Colonic mucosa (tissue), 4 donors: ENCODE measurements at regions not wholly inside any gene's neighbourhood (a gene's known extent, or its start where the extent isn't known, plus 50 kb on each side); places are given as distances from the start of the nearest gene placed in this dataset.

Experiments used
- DNase-seq: peaks from one replicate; pipeline ENCODE4 v3.0.0-alpha.2; 2020
- H3K27ac ChIP-seq: fragments of 200-600 bp; one replicate; pipeline ENCODE4 v1.8.0; 2021
- H3K27me3 ChIP-seq: fragments of 200-600 bp; one replicate; pipeline ENCODE4 v1.8.0; 2021
- H3K36me3 ChIP-seq: fragments of 200-600 bp; one replicate; pipeline ENCODE4 v1.8.0; 2021
- H3K4me1 ChIP-seq: fragments of 200-600 bp; one replicate; pipeline ENCODE4 v1.8.0; 2021; ENCODE audit warnings: mild to moderate bottlenecking
- H3K4me3 ChIP-seq: fragments of 200-600 bp; one replicate; pipeline ENCODE4 v1.8.0; 2021
- H3K9ac ChIP-seq, 2 donors: one replicate each; pipeline ENCODE4 v1.7.0; 2013; ENCODE audit warnings: control low read depth in 2 of 2, low read depth in 2 of 2, low read length in 2 of 2
- H3K9me3 ChIP-seq: fragments of 200-600 bp; one replicate; pipeline ENCODE4 v1.8.0; 2021
- intact Hi-C: fragments of 100-400 bp; cut with DNase I; formaldehyde crosslinking; loops from one replicate; pipeline ENCODE4 v1.14.1; 2022
- TF ChIP-seq, protein P1 (sequence below): fragments of 200-600 bp; IDR thresholded peaks from one replicate; pipeline ENCODE4 v1.8.0; 2022; ENCODE audit warnings: antibody characterized with exemption, mild to moderate bottlenecking
- donor health status: healthy.
- donor health status: DM: no; HTN: no; CAD: no.
- donor health status: DM: no; HTN: no; CAD: no.

DNA sequence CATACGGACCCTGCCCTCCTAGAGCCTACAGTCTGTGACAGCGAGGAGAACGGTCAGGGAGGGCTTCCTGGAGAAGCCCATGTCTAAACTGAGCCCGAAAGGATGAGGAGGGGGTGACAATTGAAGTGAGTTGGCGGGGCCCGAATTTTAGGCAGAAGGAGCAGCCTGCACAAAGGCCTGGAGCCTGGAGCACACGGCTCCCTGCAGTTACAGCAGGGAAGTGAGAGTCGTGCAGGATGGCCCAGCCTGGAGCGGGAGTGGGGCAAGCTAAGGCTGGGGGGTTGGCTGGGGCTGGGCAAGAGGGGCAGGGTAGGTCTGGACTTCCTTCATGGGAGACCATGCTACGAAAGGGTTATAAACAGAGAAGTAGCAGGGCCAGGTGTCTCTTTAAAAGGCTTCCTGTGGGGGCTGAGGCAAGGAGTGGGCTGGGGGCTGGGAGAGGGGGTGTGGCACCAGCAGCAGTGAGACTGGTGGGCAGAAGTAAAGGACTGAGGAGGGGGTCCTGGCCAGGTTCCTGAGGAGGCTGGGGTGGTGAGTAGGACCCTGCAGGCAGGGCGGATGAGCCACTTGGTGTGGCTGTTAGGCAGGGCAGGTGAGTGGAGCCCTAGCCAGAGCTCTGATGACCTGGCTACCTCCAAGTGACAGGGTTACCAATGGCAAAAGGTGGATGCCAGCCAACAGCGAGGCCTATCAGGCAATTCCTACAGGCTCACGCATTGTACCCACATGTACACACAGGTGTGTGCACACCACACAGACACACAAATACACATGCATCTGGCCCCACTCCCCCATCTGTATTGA, 119.2 kb downstream of the MRPL14 start:
- H3K27me3 ChIP-seq: no peaks in the 10 kb centered on the region
- H3K4me3 ChIP-seq: no peak overlapping the region
- TF ChIP-seq, protein P1, sequence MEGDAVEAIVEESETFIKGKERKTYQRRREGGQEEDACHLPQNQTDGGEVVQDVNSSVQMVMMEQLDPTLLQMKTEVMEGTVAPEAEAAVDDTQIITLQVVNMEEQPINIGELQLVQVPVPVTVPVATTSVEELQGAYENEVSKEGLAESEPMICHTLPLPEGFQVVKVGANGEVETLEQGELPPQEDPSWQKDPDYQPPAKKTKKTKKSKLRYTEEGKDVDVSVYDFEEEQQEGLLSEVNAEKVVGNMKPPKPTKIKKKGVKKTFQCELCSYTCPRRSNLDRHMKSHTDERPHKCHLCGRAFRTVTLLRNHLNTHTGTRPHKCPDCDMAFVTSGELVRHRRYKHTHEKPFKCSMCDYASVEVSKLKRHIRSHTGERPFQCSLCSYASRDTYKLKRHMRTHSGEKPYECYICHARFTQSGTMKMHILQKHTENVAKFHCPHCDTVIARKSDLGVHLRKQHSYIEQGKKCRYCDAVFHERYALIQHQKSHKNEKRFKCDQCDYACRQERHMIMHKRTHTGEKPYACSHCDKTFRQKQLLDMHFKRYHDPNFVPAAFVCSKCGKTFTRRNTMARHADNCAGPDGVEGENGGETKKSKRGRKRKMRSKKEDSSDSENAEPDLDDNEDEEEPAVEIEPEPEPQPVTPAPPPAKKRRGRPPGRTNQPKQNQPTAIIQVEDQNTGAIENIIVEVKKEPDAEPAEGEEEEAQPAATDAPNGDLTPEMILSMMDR: no peak
- DNase-seq: no peak
- no peaks in the 10 kb centered on the region for H3K4me1 ChIP-seq
- intact Hi-C loops: loop anchor here (5.0 kb wide), 1 partner anchor 59 kb away; no protein-coding TSS in a partner anchor
- H3K9me3 ChIP-seq: no peaks in the 10 kb centered on the region
- no peaks in the 10 kb centered on the region for H3K36me3 ChIP-seq
- H3K27ac ChIP-seq: no peak overlapping the region
- no peak overlapping the region for H3K9ac ChIP-seq

DNA sequence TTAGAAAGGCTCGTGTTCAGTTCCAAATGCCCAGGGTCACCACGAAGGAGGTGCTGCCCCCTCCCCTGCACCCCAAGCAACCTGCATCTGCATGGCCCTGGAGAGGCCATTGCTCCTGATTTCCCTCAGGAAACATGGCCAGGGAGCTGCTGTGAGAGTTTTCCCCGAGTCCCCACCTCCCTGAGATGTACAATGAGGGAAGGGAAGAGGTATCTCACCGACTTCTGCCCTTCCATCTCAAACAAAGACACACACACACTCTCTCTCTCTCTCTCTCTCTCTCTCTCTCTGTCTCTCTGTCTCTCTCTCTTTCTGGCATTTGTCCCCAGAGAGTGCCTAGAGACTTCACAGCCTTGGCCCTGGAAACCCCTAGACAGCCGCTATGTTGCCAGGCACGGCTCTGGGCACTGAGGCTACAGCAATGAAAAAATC, 120.4 kb downstream of the MRPL14 start:
- intact Hi-C loops: loop anchor here (5.0 kb wide), 1 partner anchor 60 kb away; no protein-coding TSS in a partner anchor

DNA sequence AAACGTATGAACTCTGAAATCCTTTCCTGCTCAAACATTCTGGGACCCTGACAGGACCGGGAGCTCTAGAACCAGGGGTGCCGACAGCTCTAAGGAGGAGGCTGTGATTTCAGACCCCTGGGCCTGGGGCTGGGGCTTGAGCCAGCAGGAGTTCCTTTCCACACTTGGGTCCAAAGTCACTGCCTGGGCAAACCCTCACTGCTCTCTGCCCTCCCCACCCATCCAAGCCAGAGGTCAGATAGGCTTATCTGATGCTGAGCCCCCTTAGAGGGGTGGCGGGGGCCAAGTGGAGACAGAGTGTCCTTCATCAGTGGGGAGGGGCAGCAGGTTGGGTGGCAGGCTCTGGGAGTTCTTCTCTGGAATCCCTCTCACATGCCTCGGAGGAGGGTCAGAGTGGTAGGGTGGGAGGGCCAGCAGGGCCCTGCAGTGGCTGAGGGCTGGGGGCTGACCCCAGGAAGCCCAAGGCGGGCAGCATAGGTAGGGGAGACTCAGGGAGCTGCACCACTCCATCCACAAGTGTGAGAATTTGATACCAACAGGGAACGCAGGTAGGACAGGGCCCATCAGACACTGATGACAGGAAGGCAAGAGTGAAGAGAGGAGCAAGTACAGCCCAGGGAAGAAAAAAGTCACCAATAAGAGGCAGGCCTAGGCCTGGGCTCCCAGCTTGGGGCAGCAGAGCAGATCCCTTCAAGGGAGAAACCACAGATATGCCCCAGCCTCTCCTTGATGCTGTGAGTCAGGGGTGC, 121.0 kb downstream of the MRPL14 start:
- intact Hi-C loops: loop anchor here (5.0 kb wide), 1 partner anchor 61 kb away; no protein-coding TSS in a partner anchor
- H3K36me3 ChIP-seq: no peaks in the 10 kb centered on the region
- H3K4me3 ChIP-seq: no peak overlapping the region
- H3K9me3 ChIP-seq: no peaks in the 10 kb centered on the region
- no peak overlapping the region for H3K9ac ChIP-seq
- TF ChIP-seq, protein P1: no peak
- no peaks in the 10 kb centered on the region for H3K27me3 ChIP-seq
- no peak for DNase-seq
- peaks cover 4% of the 10 kb centered on the region for H3K4me1 ChIP-seq
- H3K27ac ChIP-seq: no peak overlapping the region

More for the DNA sequence above, 120.4 kb downstream of the MRPL14 start:
- Histone ChIP-seq H3K27me3 (no peaks in the 10 kb centered on the region), H3K4me1 (peaks cover 4% of the 10 kb centered on the region), H3K9me3 (no peaks in the 10 kb centered on the region), H3K27ac (no peak overlapping the region), H3K36me3 (no peaks in the 10 kb centered on the region), H3K4me3 (no peak overlapping the region), H3K9ac (no peak overlapping the region)
- no peak for DNase-seq
- TF ChIP-seq, protein P1: no peak

DNA sequence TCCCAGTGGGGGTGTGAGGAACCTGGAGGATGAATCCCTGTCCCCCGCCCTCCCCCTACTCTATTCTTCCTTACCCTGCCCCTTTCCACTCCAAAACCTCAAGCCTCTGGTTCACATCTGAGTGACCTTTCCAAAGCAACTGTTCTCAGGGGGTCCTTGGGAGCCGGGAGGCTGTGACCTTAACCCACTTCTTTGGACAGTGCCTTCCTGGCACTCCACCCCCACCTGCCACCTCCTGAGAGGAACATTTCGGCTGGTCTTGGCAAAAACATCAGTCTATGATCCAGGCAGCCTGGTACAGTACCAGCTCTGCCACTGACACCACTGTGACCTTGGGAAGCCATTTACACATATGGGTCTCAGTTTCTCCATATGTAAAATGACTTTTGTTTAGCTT, 121.7 kb downstream of the MRPL14 start:
- intact Hi-C loops: loop anchor here (5.0 kb wide), 1 partner anchor 62 kb away; no protein-coding TSS in a partner anchor
- TF ChIP-seq, protein P1: no peak
- no peaks in the 10 kb centered on the region for H3K9me3 ChIP-seq
- H3K9ac ChIP-seq: no peak overlapping the region
- DNase-seq: no peak
- H3K27ac ChIP-seq: no peak overlapping the region
- H3K4me3 ChIP-seq: no peak overlapping the region
- H3K4me1 ChIP-seq: peaks cover 4% of the 10 kb centered on the region
- no peaks in the 10 kb centered on the region for H3K27me3 ChIP-seq
- no peaks in the 10 kb centered on the region for H3K36me3 ChIP-seq

DNA sequence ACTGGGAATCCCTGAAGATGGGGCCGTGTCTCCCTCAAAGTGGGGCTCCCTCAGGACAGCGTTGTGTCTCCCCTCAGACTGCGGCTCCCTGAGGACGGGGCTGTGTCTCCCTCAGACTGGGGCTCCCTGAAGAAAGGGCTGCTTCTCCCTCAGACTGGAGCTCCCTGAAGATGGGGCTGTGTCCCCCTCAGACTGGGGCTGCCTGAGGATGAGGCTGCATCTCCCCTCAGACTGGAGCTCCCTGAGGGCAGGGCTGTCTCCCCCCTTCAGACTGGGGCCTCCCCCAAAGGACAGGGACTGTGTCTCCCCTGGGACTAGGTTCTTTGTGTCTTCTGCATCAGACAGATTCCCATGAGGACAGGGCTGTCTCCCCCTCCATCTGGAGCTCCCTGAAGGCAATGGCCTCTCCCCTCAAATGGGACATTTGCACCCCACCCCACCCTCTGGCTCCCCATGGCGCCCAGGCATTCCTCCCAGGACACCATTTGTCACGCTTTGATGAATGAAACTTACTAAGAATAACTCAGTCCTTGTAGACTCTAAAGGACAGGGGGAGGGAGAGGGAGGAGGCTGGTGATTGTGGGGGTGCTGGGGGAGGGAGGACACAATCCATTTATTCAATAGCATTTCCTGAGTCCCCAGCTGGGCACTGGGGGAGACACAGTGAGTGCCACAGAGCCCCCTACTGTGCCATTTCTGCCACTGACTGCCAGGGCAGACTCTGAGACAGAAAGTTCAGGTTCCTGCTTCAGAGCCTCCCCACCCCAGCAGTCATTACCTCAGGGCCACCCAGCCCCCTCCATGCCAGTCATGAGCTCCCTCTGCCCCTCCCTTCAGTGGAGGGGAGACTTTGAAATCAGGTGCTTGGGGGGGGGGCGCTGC, 122.4 kb downstream of the MRPL14 start:
- H3K4me3 ChIP-seq: no peak overlapping the region
- no peak for DNase-seq
- TF ChIP-seq, protein P1: no peak
- no peaks in the 10 kb centered on the region for H3K9me3 ChIP-seq
- no peaks in the 10 kb centered on the region for H3K36me3 ChIP-seq
- H3K27ac ChIP-seq: no peak overlapping the region
- H3K4me1 ChIP-seq: peaks cover 4% of the 10 kb centered on the region
- no peak overlapping the region for H3K9ac ChIP-seq
- no peaks in the 10 kb centered on the region for H3K27me3 ChIP-seq
- intact Hi-C loops: loop anchor here (5.0 kb wide), 2 partner anchors 62 to 233 kb away; partner anchors contain the start of gene VEGFA
